Body of pancreas (tissue), 4 donors: ENCODE measurements at regions not wholly inside any gene's neighbourhood (a gene's known extent, or its start where the extent isn't known, plus 50 kb on each side); places are given as distances from the start of the nearest gene placed in this dataset.

Source experiments
- CTCF ChIP-seq, 7 experiments: fragments of 450-650 bp in 4 of 7; fragments of 200-600 bp in 3 of 7; sonication (generic) in 3 of 7; IDR thresholded peaks; one replicate each; pipeline ENCODE4 v1.5.1; 2016 to 2019; ENCODE audit warnings: antibody characterized with exemption in 7 of 7
- POLR2A ChIP-seq, 3 donors: fragments of 450-650 bp; IDR thresholded peaks; one replicate each; pipeline ENCODE4 v1.6.1; 2016; ENCODE audit warnings: antibody characterized with exemption in 3 of 3, mild to moderate bottlenecking in 2 of 3

- no peak for TF ChIP-seq POLR2A (IDR thresholded peaks at IDR 0.05)
- TF ChIP-seq CTCF (IDR thresholded peaks at IDR 0.05): no peak
Observed at GRCh38 chr5:4636378-4636777, 503.8 kb upstream of the ADAMTS16 start.
